ENCODE measurements at regions not wholly inside any gene's neighbourhood (a gene's known extent, or its start where the extent isn't known, plus 50 kb on each side); places are given as distances from the start of the nearest gene placed in this dataset.

DNA sequence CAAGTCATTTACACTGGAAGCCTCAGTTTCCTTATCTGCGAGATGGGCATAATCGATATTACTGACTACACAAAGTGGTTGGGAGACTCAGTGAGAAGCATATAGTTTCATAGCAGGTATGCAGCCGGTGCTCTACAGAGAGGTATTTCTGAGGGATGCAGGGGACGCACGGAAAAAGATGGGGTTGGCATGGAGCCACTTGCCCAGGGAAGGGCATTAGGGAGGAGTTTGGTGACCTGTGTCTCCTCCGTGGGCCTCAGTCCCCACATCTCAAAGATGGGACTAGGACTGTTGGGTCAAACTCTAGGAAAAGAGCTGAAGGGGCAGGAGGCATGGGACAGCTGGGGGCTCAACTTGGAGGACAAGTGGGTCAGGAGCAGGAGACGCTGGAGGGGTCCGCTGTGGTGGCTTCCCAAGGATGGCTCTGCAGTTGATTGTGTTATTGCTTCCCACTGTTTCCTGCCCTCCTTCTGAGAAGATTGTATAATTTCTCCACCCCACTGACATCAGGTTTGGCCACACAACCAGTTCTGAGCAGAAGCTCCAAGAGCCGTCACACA lies 158.6 kb upstream of the ALDH1B1 start:
- Histone ChIP-seq H3K79me2 (ENCODE audit: low read length) (no peaks in the 10 kb centered on the region), H3K36me3 (replicated peaks; ENCODE audit: insufficient read depth, low read length) (no peaks in the 10 kb centered on the region), H3K9me2 (replicated peaks; ENCODE audit: insufficient read depth, low read length) (no peaks in the 10 kb centered on the region), H2AFZ (ENCODE audit: low read length) (no peak overlapping the region), H3K9me3 (replicated peaks; ENCODE audit: insufficient read depth, low read length) (no peaks in the 10 kb centered on the region), H3K4me3 (ENCODE audit: low read length) (no peak overlapping the region), H3K4me2 (ENCODE audit: low read depth, low read length) (no peak overlapping the region), H3K27ac (ENCODE audit: low read length) (no peak overlapping the region), H3K27me3 (replicated peaks; ENCODE audit: insufficient read depth, low read length) (no peaks in the 10 kb centered on the region), H3F3A (ENCODE audit: insufficient read depth, low read length) (no peaks in the 10 kb centered on the region), H3K4me1 (ENCODE audit: low read length) (no peaks in the 10 kb centered on the region), H4K20me1 (ENCODE audit: insufficient read depth, low read length) (no peaks in the 10 kb centered on the region), H3K9ac (ENCODE audit: low read length) (no peak overlapping the region)
- TF ChIP-seq EZH2phosphoT487 (IDR thresholded peaks at IDR 0.05; ENCODE audit: low read length) (no peak), EZH2 (optimal IDR thresholded peaks at IDR 0.05; ENCODE audit: low read depth, low read length) (no peak)
- TF ChIP-seq, protein P1, sequence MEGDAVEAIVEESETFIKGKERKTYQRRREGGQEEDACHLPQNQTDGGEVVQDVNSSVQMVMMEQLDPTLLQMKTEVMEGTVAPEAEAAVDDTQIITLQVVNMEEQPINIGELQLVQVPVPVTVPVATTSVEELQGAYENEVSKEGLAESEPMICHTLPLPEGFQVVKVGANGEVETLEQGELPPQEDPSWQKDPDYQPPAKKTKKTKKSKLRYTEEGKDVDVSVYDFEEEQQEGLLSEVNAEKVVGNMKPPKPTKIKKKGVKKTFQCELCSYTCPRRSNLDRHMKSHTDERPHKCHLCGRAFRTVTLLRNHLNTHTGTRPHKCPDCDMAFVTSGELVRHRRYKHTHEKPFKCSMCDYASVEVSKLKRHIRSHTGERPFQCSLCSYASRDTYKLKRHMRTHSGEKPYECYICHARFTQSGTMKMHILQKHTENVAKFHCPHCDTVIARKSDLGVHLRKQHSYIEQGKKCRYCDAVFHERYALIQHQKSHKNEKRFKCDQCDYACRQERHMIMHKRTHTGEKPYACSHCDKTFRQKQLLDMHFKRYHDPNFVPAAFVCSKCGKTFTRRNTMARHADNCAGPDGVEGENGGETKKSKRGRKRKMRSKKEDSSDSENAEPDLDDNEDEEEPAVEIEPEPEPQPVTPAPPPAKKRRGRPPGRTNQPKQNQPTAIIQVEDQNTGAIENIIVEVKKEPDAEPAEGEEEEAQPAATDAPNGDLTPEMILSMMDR (IDR thresholded peaks at IDR 0.05; ENCODE audit: low read length) = no peak
- DNase-seq = no peak

DNA sequence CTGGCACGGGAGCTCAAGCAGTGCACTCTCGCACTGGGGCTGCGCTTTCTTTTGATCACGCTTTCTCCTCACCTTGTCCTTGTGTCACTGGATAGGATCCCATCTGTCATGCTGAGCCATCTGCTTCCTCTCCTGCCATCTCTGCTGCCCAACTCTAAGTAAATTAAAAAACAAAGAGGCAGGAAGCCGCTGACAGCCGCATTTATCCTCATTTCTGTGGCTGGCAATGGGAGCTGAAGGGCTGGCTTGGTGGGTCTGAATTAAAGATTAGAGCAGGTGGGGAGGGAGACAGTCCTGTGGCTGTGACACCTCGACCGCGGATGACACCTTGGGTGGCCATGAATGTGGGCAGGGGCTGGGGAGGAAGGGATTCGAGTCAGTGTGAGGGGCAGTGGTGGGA lies 159.2 kb upstream of the ALDH1B1 start:
- Histone ChIP-seq H3K4me1 (ENCODE audit: low read length) (no peaks in the 10 kb centered on the region), H3K9me2 (replicated peaks; ENCODE audit: insufficient read depth, low read length) (no peaks in the 10 kb centered on the region), H3K79me2 (ENCODE audit: low read length) (no peaks in the 10 kb centered on the region), H3K4me2 (ENCODE audit: low read depth, low read length) (no peak overlapping the region), H3K36me3 (replicated peaks; ENCODE audit: insufficient read depth, low read length) (no peaks in the 10 kb centered on the region), H2AFZ (ENCODE audit: low read length) (no peak overlapping the region), H3K4me3 (ENCODE audit: low read length) (no peak overlapping the region), H3K27me3 (replicated peaks; ENCODE audit: insufficient read depth, low read length) (no peaks in the 10 kb centered on the region), H3K9ac (ENCODE audit: low read length) (no peak overlapping the region), H4K20me1 (ENCODE audit: insufficient read depth, low read length) (no peaks in the 10 kb centered on the region), H3K9me3 (replicated peaks; ENCODE audit: insufficient read depth, low read length) (no peaks in the 10 kb centered on the region), H3K27ac (ENCODE audit: low read length) (no peak overlapping the region), H3F3A (ENCODE audit: insufficient read depth, low read length) (no peaks in the 10 kb centered on the region)
- no peak for DNase-seq
- TF ChIP-seq EZH2 (optimal IDR thresholded peaks at IDR 0.05; ENCODE audit: low read depth, low read length) (no peak), EZH2phosphoT487 (IDR thresholded peaks at IDR 0.05; ENCODE audit: low read length) (no peak)
- TF ChIP-seq, protein P1 (IDR thresholded peaks at IDR 0.05; ENCODE audit: low read length) = no peak

DNA sequence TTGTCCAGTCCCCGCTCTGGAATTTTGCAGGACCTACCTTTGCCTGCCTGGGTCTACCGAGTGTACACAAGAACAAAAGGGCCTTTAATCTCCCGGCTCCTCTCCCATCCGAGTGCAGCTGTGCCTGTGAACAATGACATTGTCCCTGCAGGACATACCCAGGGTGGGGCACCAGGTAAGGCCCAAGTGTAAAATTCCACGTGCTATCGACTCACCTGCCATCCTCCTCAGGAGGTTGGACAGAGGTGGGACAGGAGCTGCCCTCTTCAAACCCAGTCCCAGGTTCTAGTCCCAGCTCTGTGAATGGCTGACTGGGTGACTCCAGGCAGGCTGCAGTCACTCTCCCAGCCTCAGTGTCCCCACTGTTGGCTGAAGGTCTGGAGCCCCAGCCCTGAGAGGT lies 159.6 kb upstream of the ALDH1B1 start:
- Histone ChIP-seq H3K79me2 (ENCODE audit: low read length) (no peaks in the 10 kb centered on the region), H3K27ac (ENCODE audit: low read length) (no peak overlapping the region), H3K4me2 (ENCODE audit: low read depth, low read length) (no peak overlapping the region), H2AFZ (ENCODE audit: low read length) (no peak overlapping the region), H3K27me3 (replicated peaks; ENCODE audit: insufficient read depth, low read length) (no peaks in the 10 kb centered on the region), H3K9ac (ENCODE audit: low read length) (no peak overlapping the region), H3K4me1 (ENCODE audit: low read length) (no peaks in the 10 kb centered on the region), H3K9me3 (replicated peaks; ENCODE audit: insufficient read depth, low read length) (no peaks in the 10 kb centered on the region), H3K4me3 (ENCODE audit: low read length) (no peak overlapping the region), H4K20me1 (ENCODE audit: insufficient read depth, low read length) (no peaks in the 10 kb centered on the region), H3F3A (ENCODE audit: insufficient read depth, low read length) (no peaks in the 10 kb centered on the region), H3K9me2 (replicated peaks; ENCODE audit: insufficient read depth, low read length) (no peaks in the 10 kb centered on the region), H3K36me3 (replicated peaks; ENCODE audit: insufficient read depth, low read length) (no peaks in the 10 kb centered on the region)
- TF ChIP-seq, protein P1 (IDR thresholded peaks at IDR 0.05; ENCODE audit: low read length) = no peak
- no peak for TF ChIP-seq EZH2phosphoT487 (IDR thresholded peaks at IDR 0.05; ENCODE audit: low read length)
- no peak for DNase-seq

All from MM.1S (cell line).